HG03460 (cell line): ENCODE measurements at regions not wholly inside any gene's neighbourhood (a gene's known extent, or its start where the extent isn't known, plus 50 kb on each side); places are given as distances from the start of the nearest gene placed in this dataset.
"Not testable (repeated sequence)": the region's sequence is repeated elsewhere in the genome, so short reads cannot be mapped to it uniquely, and the experiment has no call there.

Source experiments
- ATAC-seq: cut with Tn5 transposase; IDR thresholded peaks from one replicate; pipeline ENCODE4 v1.9.1; 2021; ENCODE audit not compliant: unreplicated experiment

DNA sequence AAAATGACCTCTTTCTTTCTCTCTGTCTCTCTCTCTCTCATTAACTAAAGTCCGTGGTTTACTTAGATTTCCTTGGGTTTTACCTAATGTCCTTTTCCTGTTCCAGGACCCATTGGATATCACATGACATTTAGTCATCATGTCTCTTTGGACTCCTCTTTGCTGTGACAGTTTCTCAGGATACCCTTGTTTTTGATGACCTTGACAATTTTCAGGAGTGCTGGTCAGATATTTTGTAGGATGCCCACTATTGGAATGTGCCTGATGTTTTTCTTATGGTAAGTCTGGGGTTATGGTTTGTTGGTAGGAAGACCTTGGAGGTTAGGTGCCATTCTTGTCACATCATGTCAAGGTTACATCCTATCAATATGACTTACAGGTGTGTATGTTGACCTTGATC lies 199.2 kb upstream of the HTR1E start:
- ATAC-seq = no peak

DNA sequence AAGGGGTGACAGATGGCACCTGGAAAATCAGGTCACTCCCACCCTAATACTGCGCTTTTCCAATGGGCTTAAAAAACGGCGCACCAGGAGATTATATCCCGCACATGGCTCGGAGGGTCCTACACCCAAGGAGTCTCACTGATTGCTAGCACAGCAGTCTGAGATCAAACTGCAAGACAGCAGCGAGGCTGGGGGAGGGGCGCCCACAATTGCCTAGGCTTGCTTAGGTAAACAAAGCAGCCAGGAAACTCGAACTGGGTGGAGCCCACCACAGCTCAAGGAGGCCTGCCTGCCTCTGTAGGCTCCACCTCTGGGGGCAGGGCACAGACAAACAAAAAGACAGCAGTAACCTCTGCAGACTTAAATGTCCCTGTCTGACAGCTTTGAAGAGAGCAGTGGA lies 205.7 kb upstream of the HTR1E start:
- ATAC-seq = not testable (repeated sequence)

DNA sequence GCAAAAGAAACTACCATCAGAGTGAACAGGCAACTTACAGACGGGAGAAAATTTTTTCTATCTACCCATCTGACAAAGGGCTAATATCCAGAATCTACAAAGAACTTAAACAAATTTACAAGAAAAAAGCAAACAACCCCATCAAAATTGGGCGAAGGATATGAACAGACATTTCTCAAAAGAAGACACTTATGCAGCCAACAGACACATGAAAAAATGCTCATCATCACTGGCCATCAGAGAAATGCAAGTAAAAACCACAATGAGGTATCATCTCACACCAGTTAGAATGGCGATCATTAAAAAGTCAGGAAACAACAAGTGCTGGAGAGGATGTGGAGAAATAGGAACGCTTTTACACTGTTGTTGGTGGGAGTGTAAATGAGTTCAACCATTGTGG lies 206.6 kb upstream of the HTR1E start:
- ATAC-seq = not testable (repeated sequence)

DNA sequence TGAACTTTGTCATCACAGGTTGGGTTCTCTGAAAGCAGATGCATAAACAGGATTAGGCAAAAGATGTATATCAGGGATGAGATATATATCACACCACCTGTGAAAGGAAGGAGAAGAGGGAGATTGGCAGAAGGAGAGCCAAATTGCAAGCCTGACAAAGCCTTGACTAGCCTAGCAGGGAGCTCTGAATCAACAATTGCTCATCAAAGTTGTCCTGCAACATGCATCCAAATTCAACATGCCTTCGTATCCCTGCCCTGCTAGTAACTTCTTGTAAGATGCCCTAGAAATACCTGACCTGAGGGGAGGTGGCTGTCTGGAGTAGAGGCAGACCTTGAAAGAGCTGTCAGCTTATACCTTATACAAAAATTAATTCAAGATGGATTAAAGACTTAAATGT lies 207.1 kb upstream of the HTR1E start:
- no peak for ATAC-seq

DNA sequence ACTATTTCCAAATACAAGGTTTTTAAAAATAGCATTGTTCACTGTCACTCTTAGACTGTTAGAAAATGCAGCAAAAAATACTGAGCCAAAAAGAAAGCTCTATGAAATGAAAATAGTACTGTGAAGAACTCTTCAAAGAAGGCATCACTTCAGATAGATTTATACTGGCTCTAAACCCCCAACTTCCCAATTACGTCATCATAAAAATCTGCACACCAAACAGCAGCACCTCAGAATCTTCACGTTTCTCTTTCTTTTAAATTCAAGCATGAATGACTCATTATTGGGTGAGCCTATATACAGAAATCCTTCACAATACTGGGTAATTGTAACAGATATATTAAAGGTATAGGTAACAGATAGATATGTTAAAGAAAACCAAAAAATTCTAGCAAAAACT lies 208.4 kb upstream of the HTR1E start:
- ATAC-seq = no peak

DNA sequence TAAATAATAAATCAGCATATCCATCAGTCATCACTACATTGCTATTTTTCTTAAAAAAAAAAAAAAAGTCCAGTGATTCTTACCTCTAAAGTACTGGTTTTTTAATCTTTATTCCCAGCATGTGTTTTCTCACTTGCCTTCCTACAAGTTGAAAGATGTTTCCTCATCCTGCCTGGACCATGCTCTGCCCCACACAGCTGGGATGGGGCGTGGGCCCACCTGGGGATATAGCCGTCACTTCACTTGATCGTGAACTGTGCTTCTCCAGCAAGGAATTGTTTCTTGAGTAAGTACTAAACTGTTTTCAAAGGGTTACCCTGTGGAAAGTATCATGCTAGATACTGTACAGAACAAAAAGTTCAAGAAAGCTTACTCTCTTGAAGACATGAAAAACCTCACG lies 212.6 kb upstream of the HTR1E start:
- ATAC-seq = no peak

DNA sequence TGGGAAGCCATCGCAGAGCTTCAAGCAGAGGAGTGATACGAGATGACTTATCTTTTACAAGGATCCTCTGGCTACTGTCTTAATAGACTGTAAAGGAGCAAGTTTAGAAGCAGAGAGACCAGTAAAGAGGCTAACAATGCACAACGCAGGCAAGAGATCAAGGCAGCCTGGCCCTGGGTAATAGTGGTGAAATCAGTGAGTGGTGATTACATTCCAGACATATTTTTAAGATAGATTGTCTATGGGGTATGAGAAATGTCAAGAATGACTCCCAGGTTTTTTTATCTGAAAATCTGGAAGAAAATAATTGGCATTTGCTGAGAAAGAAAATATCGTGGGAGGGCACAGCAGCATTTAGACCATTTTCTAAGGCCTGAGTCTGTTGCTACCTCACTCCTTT lies 213.6 kb upstream of the HTR1E start:
- ATAC-seq = no peak

DNA sequence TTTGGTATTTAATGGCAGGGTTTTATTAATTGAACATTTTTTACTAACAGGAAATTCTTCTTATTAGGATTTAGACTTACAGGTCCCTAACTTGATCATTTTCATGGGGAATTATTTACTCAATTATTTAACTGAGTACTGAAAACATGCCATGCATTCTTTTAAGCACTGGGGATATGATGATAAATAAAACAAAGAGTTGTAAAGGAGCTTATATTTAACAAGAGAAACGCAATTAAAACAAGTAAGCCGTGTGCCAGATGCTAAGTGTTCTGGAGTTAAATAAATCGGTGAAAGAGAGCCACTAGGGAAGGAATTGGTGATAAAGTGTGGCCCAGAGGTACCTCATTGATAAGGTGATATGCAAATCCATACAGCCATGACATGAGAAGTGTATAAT lies 214.2 kb upstream of the HTR1E start:
- no peak for ATAC-seq

DNA sequence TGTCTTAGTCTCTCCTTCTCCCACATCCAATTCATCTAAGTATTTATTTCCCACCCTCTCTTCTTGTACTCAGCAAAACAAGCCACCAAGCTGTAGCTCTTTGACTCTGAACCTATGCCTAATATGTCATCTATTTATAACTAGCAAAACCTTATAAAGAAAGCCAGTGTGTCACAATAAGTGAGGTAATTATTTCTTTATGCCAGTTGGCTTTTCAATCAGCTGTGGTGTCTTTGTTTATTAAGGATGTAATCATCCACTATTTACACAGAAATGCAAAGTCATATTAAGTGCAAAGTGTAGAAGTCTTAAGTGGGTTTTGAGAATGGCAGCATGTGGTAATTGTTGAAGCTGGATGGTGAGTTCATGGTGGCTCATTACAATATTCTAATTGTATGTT lies 215.2 kb upstream of the HTR1E start:
- no peak for ATAC-seq

DNA sequence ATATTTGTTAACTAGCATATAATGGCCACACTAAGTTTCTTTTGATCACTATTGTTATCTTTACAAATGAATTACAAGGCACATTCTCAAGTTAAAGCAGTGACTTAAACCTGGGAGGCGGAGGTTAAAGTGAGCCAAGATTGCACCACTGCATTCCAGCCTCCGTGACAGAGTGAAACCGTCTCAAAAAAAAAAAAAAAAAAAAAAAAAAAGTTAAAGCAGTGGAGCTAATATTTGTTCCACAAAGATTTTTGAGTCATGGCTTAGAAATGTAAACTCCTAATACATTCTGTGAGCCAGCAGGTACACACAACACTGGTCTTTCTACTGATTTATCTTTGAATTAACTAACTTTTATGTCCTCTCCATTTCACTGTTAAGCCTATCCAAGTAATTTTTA lies 221.7 kb upstream of the HTR1E start:
- ATAC-seq = no peak

DNA sequence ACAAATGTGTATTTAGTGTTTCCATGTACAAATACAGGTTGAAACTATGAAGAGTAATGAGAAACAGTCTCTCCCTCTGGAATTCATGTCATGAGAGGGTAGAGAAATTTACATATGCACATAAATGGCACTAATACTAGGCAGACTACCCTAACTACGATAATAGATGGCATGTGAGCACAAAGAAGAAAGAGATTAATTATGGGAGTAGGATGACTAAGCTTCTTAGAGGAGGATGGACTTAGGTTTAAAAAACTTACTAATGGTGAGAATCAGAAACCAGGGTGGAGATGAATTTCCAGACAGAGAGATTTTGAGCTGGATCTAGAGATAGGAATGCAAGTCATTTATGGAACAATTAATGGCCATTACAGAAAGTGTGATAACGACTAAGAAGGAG lies 225.3 kb upstream of the HTR1E start:
- no peak for ATAC-seq

DNA sequence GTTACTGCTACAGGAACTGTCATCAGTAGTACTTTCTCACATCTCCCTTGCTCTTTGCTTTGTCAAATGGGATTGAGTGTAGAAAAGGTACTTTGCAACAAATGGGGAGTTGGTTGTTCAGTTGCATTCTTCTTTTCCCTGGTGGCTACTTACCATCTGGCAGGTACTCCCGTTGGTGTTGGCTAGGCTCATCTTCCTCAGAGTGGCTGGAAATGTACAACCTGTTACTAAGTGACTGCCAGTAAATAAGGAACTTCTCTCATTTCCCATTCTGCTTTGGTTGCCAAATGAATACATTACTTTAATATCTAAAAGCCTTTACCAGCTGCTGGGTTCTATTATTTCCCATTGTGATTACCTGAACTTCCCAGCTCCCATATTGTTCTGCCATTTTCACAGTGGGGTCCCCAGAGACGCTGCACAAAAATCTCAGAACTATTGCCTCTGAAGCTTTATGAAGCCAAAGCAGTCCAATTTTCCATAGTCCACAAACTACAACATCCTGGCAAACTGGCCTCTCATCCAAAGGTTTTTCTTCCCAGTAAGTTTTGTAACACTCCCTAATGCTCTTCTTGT lies 229.7 kb upstream of the HTR1E start:
- ATAC-seq = no peak

DNA sequence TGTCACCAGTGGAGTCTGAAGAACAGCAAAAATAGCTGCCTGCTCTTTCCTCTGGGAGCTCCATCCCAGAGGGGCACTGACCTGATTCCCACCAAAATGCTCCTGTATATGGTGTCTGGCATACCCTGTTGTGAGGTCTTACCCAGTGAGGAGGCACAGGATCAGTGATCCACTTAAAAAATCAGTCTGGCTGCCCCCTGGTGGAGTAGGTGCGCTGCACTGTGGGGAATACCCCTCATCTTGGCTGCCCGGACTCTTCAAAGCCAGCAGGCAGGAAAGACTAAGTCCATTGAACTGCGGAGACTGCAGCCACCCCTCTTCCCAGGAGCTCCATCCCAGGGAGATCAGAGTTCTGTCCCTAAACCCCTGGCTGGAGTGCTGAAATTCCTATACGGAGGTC lies 230.9 kb upstream of the HTR1E start:
- no peak for ATAC-seq

DNA sequence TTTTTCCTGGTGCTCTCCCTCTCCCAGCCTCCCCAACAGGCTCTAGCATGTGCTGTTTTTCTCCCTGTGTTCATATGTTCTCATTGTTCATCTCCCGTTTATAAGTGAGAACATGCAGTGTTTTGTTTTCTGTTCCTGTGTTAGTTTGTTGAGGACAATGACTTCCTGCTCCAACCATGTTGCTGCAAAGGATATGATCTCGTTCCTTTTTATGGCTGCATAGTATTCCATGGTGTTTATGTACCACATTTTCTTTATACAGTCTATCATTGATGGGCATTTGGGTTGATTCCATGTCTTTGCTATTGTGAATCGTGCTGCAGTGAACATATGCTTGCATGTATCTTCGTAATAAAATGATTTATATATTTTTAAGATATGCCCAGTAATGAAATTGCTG lies 236.1 kb upstream of the HTR1E start:
- ATAC-seq = not testable (repeated sequence)

DNA sequence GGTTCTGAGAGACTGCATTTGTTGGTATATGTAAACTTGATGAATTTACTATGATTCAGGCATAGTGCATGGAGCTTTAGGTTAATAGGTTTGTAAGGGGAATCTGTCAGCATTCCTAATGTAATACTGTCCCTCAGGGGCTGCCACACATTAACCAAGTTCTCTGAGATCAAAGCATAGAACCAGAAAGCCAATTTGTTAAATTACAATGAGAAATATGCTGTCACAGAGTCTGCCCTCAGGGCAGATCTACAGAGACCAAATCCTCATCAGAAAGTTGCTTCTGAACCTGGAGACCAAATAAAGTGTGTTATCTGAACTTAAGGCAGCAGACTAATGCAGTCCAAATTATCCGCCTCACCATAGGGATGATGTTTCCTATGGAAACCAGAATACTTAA lies 250.8 kb upstream of the HTR1E start:
- ATAC-seq = no peak

DNA sequence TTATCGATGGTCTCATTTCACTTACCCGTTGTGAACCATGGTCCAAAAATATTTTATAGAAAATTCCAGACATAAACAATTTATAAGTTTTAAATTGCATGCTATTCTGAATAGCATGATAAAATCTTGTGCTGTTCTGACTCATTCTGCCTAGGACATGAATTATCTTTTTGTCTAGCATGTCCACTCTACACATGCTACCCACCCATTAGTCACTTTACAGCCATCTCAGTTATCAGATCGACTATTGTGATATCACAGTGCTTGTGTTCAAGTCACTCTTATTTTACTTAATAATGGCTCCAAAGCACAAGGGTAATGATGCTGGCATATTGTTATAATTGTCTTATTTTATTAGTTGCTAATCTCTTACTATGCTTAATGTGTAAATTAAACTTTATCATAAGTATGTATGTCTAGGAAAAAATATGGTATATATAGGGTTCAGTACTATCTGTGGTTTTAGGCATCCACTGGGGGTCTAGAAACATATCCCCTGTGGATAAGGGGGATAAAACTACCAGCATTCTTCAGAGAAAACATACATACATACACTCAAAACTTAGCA lies 252.0 kb upstream of the HTR1E start:
- ATAC-seq = no peak

DNA sequence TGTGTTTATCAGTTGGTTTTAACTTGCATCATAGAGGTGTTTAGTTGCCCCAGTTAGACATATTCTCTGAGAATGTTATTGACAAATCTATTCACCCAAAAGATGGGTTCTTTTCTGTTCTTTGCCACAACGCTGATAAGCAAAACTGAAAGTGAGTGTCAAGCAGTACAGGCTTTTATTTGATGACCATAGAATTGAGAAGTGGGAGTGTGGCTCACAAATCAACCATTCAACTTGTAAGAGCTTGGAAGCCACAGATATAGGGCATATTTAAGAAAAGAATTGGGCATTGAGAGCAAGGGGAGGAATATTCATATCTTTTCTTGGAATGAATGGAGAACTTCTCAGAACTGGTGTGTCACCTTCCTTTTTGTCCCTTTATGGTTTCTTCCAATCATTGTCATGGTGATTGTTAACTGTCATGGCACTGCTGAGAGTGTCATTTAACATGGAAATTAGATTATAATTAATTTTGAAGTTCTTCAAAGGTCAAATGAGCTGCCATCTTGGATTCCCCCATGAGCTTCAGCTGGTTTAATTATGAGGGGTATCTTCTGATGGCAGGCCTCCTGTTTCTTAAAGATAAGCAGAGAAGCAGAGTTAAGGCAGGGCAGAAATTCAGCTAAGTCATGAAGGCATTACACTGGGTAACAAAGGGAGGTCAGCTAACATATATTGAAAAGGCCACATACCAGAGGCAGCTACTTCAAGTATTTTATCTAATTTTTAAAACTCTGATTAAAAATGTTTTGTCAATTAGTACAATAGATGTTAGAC lies 254.0 kb upstream of the HTR1E start:
- no peak for ATAC-seq

DNA sequence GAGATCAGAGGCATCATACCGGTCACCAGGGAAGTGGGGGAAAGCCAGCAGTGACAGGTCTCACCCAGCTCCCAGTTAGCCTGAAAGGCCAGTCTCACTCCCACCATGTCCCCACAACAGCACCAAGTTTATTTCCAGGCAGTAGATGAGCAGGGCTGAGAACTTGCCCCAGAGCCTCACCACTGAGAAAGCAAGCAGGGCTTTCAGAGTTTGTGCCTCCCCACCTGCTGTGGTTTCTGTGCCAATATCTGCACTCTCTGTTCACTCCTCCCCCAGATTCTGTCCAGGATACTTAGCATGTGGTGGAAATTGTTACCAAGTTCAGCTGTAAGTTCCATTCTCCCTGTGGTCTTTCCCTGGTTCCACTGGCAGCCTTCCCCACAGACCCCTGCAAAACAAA lies 255.0 kb upstream of the HTR1E start:
- no peak for ATAC-seq

DNA sequence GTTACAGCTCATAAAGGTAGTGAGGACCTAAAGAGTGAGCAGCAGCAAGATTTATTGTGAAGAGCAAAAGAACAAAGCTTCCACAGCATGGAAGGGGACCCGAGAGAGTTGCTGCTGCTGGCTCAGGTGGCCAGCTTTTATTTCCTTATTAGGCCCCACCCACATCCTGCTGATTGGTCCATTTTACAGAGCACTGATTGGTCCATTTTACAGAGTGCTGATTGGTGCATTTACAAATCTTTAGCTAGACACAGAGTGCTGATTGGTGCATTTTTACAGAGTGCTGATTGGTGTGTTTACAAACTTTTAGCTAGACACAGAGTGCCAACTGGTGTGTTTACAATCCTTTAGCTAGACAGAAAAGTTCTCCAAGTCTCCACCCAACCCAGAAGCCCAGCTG lies 256.2 kb upstream of the HTR1E start:
- ATAC-seq = not testable (repeated sequence)

DNA sequence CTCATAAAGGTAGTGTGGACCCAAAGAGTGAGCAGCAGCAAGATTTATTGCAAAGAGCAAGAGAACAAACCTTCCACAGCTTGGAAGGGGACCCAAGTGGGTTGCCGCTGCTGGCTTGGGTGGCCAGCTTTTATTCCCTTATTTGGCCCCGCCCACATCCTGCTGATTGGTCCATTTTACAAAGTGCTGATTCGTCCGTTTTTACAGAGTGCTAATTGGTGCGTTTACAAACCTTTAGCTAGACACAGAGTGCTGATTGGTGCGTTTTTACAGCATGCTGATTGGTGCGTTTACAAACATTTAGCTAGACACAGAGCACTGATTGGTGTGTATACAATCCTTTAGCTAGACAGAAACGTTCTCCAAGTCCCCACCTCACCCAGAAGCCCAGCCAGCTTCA lies 265.2 kb upstream of the HTR1E start:
- not testable (repeated sequence) for ATAC-seq

DNA sequence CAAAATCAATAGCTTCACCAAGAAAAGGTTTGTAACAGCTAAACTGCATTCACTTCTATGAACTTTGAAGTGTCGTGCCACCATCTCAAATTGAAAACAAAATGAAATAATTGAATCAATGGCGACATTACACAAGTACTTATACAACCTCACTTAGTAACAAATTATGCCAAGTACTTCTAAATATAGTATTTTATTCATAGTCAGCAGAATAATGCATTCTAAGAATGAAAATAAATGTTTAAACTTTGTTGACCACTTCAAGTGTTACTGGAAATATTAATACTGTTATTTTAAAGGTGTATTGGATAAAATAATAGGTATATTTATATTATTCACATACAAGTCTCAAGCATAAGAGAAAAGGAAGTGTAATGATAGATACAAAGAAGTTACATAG lies 280.1 kb upstream of the HTR1E start:
- no peak for ATAC-seq

DNA sequence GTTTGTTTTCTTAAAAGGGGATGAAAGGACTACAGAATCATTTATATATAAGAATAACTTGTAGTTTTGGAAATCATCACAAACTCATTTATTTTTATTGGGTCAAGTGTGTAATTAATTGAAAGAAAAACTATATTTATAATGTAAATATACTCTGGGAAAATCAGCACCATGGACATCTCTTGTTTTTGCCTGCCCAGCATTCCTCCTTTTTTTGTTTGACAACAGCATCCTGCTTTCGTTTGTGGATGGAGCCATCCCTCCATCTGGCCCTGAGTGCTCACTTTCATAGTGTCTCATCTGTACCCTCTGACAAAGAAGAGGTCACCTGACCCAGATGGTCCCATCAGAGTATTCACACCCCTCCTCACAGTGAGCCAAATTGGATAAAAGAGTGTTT lies 308.2 kb upstream of the HTR1E start:
- no peak for ATAC-seq

DNA sequence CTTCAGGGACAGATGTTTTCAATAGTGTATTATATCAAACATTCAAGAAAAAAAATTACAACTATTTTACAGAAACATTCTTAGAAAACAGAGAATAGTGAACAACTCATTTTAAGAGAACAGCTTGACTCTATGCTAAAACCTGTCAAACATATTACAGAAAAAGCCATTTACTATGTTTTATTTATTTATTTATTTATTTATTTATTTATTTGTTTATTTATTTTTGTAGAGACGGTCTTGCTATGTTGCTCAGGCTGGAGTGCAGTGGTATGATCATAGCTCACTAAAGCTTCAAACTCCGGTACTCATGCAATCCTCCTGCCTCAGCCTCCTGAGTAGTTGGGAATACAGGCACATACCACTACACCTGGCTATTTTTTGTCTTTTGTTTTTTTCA lies 317.9 kb upstream of the HTR1E start:
- ATAC-seq = no peak
